Psoas muscle (tissue), 7 donors: ENCODE measurements at regions not wholly inside any gene's neighbourhood (a gene's known extent, or its start where the extent isn't known, plus 50 kb on each side); places are given as distances from the start of the nearest gene placed in this dataset.
"Not testable (repeated sequence)": the region's sequence is repeated elsewhere in the genome, so short reads cannot be mapped to it uniquely, and the experiment has no call there.

Experiments
- ATAC-seq, 4 donors: fragments of 200-7000 bp; cut with Tn5 transposase; one replicate each; pipeline ENCODE4 v1.9.1; 2020; ENCODE audit warnings: moderate library complexity in 3 of 4, mild to moderate bottlenecking in 2 of 4
- DNase-seq, 2 donors: peaks; one replicate each; pipeline ENCODE4 v3.0.0-alpha.2; 2020
- H3K27ac ChIP-seq: fragments of 200-600 bp; one replicate; pipeline ENCODE4 v1.8.0; 2022
- H3K27me3 ChIP-seq, 3 donors: fragments of 200-600 bp in 1 of 3; one replicate each; pipeline versions ENCODE4 v1.6.1 to v1.8.0; 2013 to 2022; ENCODE audit warnings: low read length in 2 of 3, mild to moderate bottlenecking in 2 of 3, moderate library complexity in 1 of 3; ENCODE audit not compliant: insufficient read depth in 3 of 3
- H3K36me3 ChIP-seq, 2 donors: fragments of 200-600 bp in 1 of 2; one replicate each; pipeline versions ENCODE4 v1.6.1 to v1.8.0; 2013 to 2022; ENCODE audit warnings: low read depth in 1 of 2, mild to moderate bottlenecking in 1 of 2, moderate library complexity in 1 of 2; ENCODE audit not compliant: insufficient read depth in 1 of 2
- H3K4me1 ChIP-seq: fragments of 200-600 bp; one replicate; pipeline ENCODE4 v1.8.0; 2022
- H3K4me3 ChIP-seq: fragments of 200-600 bp; one replicate; pipeline ENCODE4 v1.8.0; 2022; ENCODE audit warnings: mild to moderate bottlenecking
- H3K9me3 ChIP-seq: fragments of 200-600 bp; one replicate; pipeline ENCODE4 v1.8.0; 2022
- WGBS, 3 donors: extraction: QIAGEN DNeasy Blood & Tissue Kit; methylation state at CpG; one replicate each; pipeline versions ENCODE4 v1.1.6 to v1.1.7; 2013; 5-methylcytosine and 5-hydroxymethylcytosine counted together
- intact Hi-C, 2 donors: fragments of 100-400 bp; cut with DNase I; formaldehyde crosslinking; loops; one replicate each; pipeline versions ENCODE4 v1.11.0 to v1.14.2; 2022
- TF ChIP-seq, protein P1 (sequence below): fragments of 200-600 bp; IDR thresholded peaks from one replicate; pipeline ENCODE4 v1.8.0; 2022; ENCODE audit warnings: antibody characterized with exemption
- donor health status: healthy with polysubstance abuse.
- donor health status: DM: no; HTN: no; CAD: no; lungs with moderate emphysema.
- donor health status: Bipolar disorder and iron deficiency.
- donor health status: healthy.
- donor health status: DM: yes; HTN: yes; CAD: no.
- donor health status: DM: no; HTN: no; CAD: no.
- donor health status: DM: yes; HTN: yes; CAD: no.

DNA sequence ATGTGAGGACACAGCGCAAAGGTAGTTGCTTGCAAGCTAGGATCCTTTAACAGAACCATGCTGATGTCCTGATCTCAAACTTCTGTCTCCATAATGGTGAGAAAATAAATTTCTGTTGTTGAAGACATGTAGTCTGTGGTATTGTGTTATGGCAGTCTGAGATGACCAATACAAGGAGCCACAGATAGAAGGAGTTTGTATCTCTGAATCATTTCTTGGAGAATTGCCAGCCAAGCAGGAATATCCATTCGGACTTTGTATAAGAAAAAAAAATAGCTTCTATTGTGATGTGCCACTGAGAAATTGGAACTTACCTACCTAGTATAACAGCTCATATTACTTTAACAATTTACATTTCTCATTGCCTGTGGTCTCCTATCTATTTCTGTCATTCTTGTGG, 447.6 kb upstream of the CA10 start:
- Histone ChIP-seq H3K9me3 (no peaks in the 10 kb centered on the region), H3K4me1 (no peaks in the 10 kb centered on the region), H3K4me3 (no peak overlapping the region), H3K27me3 (no peaks in the 10 kb centered on the region), H3K36me3 (no peaks in the 10 kb centered on the region), H3K27ac (no peak overlapping the region)
- ATAC-seq (no peak), DNase-seq (no peak)
- TF ChIP-seq, protein P1, sequence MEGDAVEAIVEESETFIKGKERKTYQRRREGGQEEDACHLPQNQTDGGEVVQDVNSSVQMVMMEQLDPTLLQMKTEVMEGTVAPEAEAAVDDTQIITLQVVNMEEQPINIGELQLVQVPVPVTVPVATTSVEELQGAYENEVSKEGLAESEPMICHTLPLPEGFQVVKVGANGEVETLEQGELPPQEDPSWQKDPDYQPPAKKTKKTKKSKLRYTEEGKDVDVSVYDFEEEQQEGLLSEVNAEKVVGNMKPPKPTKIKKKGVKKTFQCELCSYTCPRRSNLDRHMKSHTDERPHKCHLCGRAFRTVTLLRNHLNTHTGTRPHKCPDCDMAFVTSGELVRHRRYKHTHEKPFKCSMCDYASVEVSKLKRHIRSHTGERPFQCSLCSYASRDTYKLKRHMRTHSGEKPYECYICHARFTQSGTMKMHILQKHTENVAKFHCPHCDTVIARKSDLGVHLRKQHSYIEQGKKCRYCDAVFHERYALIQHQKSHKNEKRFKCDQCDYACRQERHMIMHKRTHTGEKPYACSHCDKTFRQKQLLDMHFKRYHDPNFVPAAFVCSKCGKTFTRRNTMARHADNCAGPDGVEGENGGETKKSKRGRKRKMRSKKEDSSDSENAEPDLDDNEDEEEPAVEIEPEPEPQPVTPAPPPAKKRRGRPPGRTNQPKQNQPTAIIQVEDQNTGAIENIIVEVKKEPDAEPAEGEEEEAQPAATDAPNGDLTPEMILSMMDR = no peak
- intact Hi-C loops = no loop called here
- WGBS, 3 donors = 42 to 47% (median 45%) methylated on average over 2 of the region's 2 CpGs

DNA sequence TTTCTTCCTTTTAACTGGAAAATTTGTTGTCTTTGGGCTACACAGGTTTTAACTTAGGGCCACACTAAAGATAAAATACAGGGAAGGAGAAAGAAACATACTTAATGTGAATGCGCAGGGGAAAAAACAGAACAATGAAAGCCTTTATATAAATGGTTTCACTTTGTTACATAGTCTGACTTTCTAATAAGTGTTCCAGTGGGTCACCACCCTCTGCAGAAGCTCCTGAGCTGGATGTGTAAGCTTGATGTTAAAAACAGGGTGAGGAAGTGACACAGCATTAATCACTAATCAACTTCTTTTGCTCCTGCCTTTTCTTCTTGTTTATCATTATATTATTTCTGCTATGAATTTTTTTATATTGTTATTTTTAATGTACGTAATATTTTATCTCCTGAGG, 445.6 kb upstream of the CA10 start:
- Histone ChIP-seq H3K27me3 (no peaks in the 10 kb centered on the region), H3K27ac (no peak overlapping the region), H3K4me3 (no peak overlapping the region), H3K9me3 (no peaks in the 10 kb centered on the region), H3K36me3 (no peaks in the 10 kb centered on the region), H3K4me1 (no peaks in the 10 kb centered on the region)
- 41 to 86% (median 42%) methylated on average over 2 of the region's 2 CpGs for WGBS, 3 donors
- intact Hi-C loops = no loop called here
- ATAC-seq (no peak), DNase-seq (no peak)
- TF ChIP-seq, protein P1 = no peak

DNA sequence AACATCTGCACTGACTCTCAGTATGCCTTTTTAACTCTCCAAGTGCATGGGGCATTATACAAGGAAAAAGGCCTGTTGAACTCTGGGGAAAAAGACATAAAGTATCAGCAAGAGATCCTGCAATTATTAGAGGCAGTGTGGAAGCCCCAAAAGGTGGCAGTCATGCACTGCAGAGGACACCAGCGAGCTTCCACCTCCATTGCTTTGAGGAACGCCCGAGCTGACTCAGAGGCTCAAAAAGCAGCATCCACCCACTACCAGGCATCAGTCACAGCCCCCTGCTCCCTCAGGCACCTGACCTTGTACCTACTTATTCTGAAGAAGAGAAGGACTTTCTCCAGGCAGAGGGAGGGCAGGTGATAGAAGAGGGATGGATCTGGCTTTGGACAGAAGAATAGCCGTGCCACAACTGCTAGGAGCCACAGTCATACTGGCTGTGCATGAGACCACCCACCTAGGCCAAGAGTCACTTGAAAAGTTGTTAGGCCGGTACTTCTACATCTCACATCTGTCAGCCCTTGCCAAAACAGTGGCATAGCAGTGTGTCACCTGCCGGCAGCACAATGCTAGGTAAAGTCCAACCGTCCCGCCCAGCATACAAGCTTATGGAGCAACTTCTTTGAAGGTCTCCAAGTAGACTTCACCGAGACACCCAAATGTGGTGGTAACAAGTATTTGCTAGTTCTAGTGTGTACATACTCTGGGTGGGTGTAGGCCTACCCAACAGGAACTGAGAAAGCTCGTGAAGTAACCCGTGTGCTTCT, 439.1 kb upstream of the CA10 start:
- WGBS, 3 donors = 75 to 76% (median 75%) methylated on average over 11 of the region's 11 CpGs
- H3K4me1 ChIP-seq, H3K4me3 ChIP-seq, DNase-seq, H3K36me3 ChIP-seq, ATAC-seq, intact Hi-C loops, H3K27me3 ChIP-seq, H3K27ac ChIP-seq, H3K9me3 ChIP-seq: not testable (repeated sequence)
- TF ChIP-seq, protein P1 = peak; percentile 24

DNA sequence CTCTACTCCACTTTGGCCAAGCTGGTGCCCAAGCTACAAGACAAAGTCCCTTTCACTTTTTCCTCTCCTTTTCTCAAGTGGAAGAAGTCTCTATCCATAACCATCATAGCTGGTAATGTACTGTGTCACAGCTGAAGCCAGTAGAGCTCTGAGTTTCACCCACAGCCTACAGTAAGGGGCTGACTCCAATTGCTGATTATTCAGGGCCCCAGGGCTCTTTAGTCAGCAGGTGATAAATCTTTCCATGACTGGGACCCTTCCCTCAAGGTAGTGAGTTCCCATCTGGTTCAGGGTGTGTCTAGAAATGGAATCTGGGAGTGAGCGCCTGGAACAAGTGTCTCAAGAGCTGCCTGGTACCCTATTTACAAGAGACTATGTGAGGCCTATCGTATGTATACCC, 436.0 kb upstream of the CA10 start:
- no peaks in the 10 kb centered on the region for H3K27me3 ChIP-seq
- WGBS, 3 donors = 91 to 93% (median 92%) methylated on average over 2 of the region's 2 CpGs
- H3K9me3 ChIP-seq = peaks cover 10% of the 10 kb centered on the region
- no peak for DNase-seq
- ATAC-seq = no peak
- no peak overlapping the region for H3K27ac ChIP-seq
- H3K4me3 ChIP-seq = no peak overlapping the region
- H3K4me1 ChIP-seq = no peaks in the 10 kb centered on the region
- intact Hi-C loops = no loop called here
- no peaks in the 10 kb centered on the region for H3K36me3 ChIP-seq
- TF ChIP-seq, protein P1 = no peak

DNA sequence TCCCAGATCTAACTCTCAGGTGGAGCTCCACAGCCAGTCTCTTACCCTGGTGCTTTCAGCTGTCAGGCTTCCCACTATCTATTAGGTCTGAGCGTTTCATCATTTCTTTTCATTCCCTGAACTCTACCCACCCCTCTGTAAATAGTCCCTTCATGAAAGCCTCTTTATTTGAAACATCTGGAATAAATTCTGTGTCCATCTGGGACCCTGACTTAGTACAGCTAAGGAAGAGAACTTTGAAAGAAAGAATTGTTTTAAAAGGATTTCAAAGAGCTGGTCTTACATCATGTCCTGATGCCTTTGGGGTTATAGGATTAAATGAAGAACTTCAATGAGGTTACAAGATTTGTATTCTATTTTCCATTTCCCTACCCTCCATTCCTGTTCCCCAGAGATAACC, 388.5 kb upstream of the CA10 start:
- Histone ChIP-seq H3K9me3 (no peaks in the 10 kb centered on the region), H3K27ac (no peak overlapping the region), H3K4me3 (no peak overlapping the region), H3K36me3 (no peaks in the 10 kb centered on the region), H3K27me3 (no peaks in the 10 kb centered on the region), H3K4me1 (no peaks in the 10 kb centered on the region)
- WGBS, 3 donors = 43 to 72% (median 62%) methylated on average over 1 of the region's 1 CpG
- intact Hi-C loops = no loop called here
- ATAC-seq = no peak
- TF ChIP-seq, protein P1 = no peak
- DNase-seq = no peak
